HepG2 (cell line): ENCODE measurements at regions not wholly inside any gene's neighbourhood (a gene's known extent, or its start where the extent isn't known, plus 50 kb on each side); places are given as distances from the start of the nearest gene placed in this dataset.

ENCODE experiments used
- ATAC-seq: fragments of 200-7000 bp; cut with Tn5 transposase; 3 replicates; pipeline ENCODE4 v1.9.1; 2020; ENCODE audit warnings: mild to moderate bottlenecking, moderate library complexity
- BruUV-seq: library from RNA; stranded (reverse); fragments of 400-500 nt; replicated peaks from 2 replicates; lab custom pipeline; 2021; lab: Mats Ljungman, UMichigan
- CTCF ChIA-PET: fragments of 300-600 bp; formaldehyde crosslinking; extraction: SDS; loops from one replicate; lab custom pipeline; 2021; ENCODE audit warnings: low total read pairs, inconsistent platforms, low intra/inter-chr PET ratio; lab: Yijun Ruan, JAX
- POLR2A ChIA-PET: fragments of 350-600 bp; sonication (Branson Sonifier 250); formaldehyde crosslinking; loops from one replicate; lab custom pipeline; 2020; ENCODE audit warnings: antibody characterized with exemption, inconsistent platforms; lab: Yijun Ruan, JAX
- DNase-seq: peaks from one replicate; pipeline ENCODE4 v3.0.0-alpha.2; 2015; ENCODE audit warnings: low spot score
- FAIRE-seq: peaks from 3 replicates; lab custom pipeline; 2011; peaks lifted over from hg19 to GRCh38; lab: Jason Lieb, UNC
- H2AFZ ChIP-seq: one replicate; pipeline ENCODE4 v1.6.1; 2011; ENCODE audit warnings: low read length, inconsistent platforms
- H3K27ac ChIP-seq: fragments of 300-600 bp; 3 replicates; pipeline ENCODE4 v1.8.0; 2011; ENCODE audit warnings: mixed run types, mild to moderate bottlenecking, mixed read lengths, low read length, inconsistent platforms; ENCODE audit not compliant: insufficient read depth; ENCODE audit errors: extremely low read length
- H3K27me3 ChIP-seq, 2 experiments: fragments of 200-600 bp in 1 of 2; 2 replicates in 1 of 2; 3 replicates in 1 of 2; pipeline versions ENCODE4 v1.6.0 to v1.8.0; 2011; ENCODE audit warnings: low read length in 2 of 2, mild to moderate bottlenecking in 2 of 2, moderate library complexity in 2 of 2, inconsistent platforms in 1 of 2; ENCODE audit not compliant: insufficient read depth in 2 of 2, control insufficient read depth in 1 of 2
- H3K36me3 ChIP-seq, 2 experiments: fragments of 200-600 bp in 1 of 2; replicated peaks in 1 of 2; 2 replicates in 1 of 2; 3 replicates in 1 of 2; pipeline versions ENCODE4 v1.5.1 to v1.8.0; 2011; ENCODE audit warnings: low read length in 2 of 2, inconsistent platforms in 1 of 2; ENCODE audit not compliant: insufficient read depth in 2 of 2, control insufficient read depth in 1 of 2
- H3K4me1 ChIP-seq: 2 replicates; pipeline ENCODE4 v1.5.1; 2012; ENCODE audit warnings: low read length, inconsistent platforms; ENCODE audit not compliant: insufficient read depth
- H3K4me2 ChIP-seq: 2 replicates; pipeline ENCODE4 v1.6.0; 2011; ENCODE audit warnings: low read depth, low read length, inconsistent platforms
- H3K4me3 ChIP-seq, 3 experiments: fragments of 200-600 bp in 1 of 3; sonication (generic), shearing (Covaris generic) in 1 of 3; replicated peaks in 1 of 3; 2 replicates each; pipeline ENCODE4 v1.5.1; 2011 to 2016; ENCODE audit warnings: low read length in 3 of 3, inconsistent platforms in 2 of 3, low read depth in 2 of 3, mild to moderate bottlenecking in 2 of 3, control low read depth in 1 of 3, mixed read lengths in 1 of 3; ENCODE audit not compliant: insufficient read depth in 1 of 3
- H3K79me2 ChIP-seq: one replicate; pipeline ENCODE4 v1.6.1; 2011; ENCODE audit warnings: low read length, inconsistent platforms; ENCODE audit not compliant: insufficient read depth
- H3K9ac ChIP-seq: 2 replicates; pipeline ENCODE4 v1.6.0; 2011; ENCODE audit warnings: mild to moderate bottlenecking, low read depth, low read length, inconsistent platforms; ENCODE audit not compliant: insufficient read depth
- H3K9me3 ChIP-seq: 2 replicates; pipeline ENCODE4 v1.5.1; 2012; ENCODE audit warnings: mild to moderate bottlenecking, low read length
- H4K20me1 ChIP-seq: 2 replicates; pipeline ENCODE4 v1.6.0; 2011; ENCODE audit warnings: inconsistent platforms, mild to moderate bottlenecking, low read length, moderate library complexity; ENCODE audit not compliant: insufficient read depth
- ATF7 ChIP-seq, 2 experiments: fragments of 450-650 bp in 1 of 2; sonication (generic) in 1 of 2; formaldehyde crosslinking in 1 of 2; IDR thresholded peaks; 2 replicates each; pipeline versions ENCODE4 v1.4.0 to v1.6.1; 2016 to 2020; ENCODE audit warnings: antibody characterized with exemption in 1 of 2, mild to moderate bottlenecking in 1 of 2, missing genetic modification reagents in 1 of 2
- JDP2 ChIP-seq: sonication (generic); formaldehyde crosslinking; IDR thresholded peaks from 2 replicates; pipeline ENCODE4 v1.8.1; 2022; ENCODE audit warnings: missing genetic modification reagents, borderline replicate concordance
- NFE2 ChIP-seq: sonication (generic); formaldehyde crosslinking; IDR thresholded peaks from 2 replicates; pipeline ENCODE4 v1.4.0; 2020; ENCODE audit warnings: missing genetic modification reagents
- NFYC ChIP-seq: IDR thresholded peaks from 2 replicates; pipeline ENCODE4 v1.6.1; 2016; ENCODE audit warnings: missing genetic modification reagents, missing compliant biosample characterization
- SAFB2 ChIP-seq: sonication (generic); formaldehyde crosslinking; IDR thresholded peaks from 2 replicates; pipeline ENCODE4 v1.5.1; 2020; ENCODE audit warnings: missing genetic modification reagents, low read depth, mild to moderate bottlenecking, borderline replicate concordance
- TMF1 ChIP-seq: sonication (generic); formaldehyde crosslinking; IDR thresholded peaks from 2 replicates; pipeline ENCODE4 v1.8.1; 2022; ENCODE audit warnings: low read depth, missing genetic modification reagents
- ZFP62 ChIP-seq: sonication (generic); formaldehyde crosslinking; IDR thresholded peaks from 2 replicates; pipeline ENCODE4 v1.4.0; 2020; ENCODE audit warnings: missing genetic modification reagents
- ZNF451 ChIP-seq: sonication (generic); formaldehyde crosslinking; IDR thresholded peaks from 2 replicates; pipeline ENCODE4 v1.5.0; 2020; ENCODE audit warnings: mild to moderate bottlenecking, missing genetic modification reagents
- ZNF790 ChIP-seq: sonication (generic); formaldehyde crosslinking; IDR thresholded peaks from 2 replicates; pipeline ENCODE4 v1.8.0; 2022; ENCODE audit warnings: missing genetic modification reagents, mild to moderate bottlenecking, borderline replicate concordance
- WGBS: methylation state at CpG from one replicate; pipeline ENCODE4 v1.1.6; 2017; ENCODE audit warnings: low lambda C conversion rate; 5-methylcytosine and 5-hydroxymethylcytosine counted together
- in situ Hi-C: cut with HindIII; loops from 2 replicates; pipeline ENCODE4 v1.10.0; 2017; ENCODE audit warnings: low pct_unique_long_range_greater_than_20kb; ENCODE audit not compliant: extremely low pct_ligation_motif_present
- intact Hi-C: fragments of 100-400 bp; cut with micrococcal nuclease; formaldehyde crosslinking; loops from one replicate; pipeline ENCODE4 v1.10.0; 2022; ENCODE audit not compliant: unreplicated experiment
- TF ChIP-seq, protein P1 (sequence below): sonication (generic); formaldehyde crosslinking; IDR thresholded peaks from 2 replicates; pipeline ENCODE4 v1.9.0; 2022; ENCODE audit warnings: missing genetic modification reagents, mild to moderate bottlenecking, borderline replicate concordance
- TF ChIP-seq, protein P2 (sequence below): sonication (generic); formaldehyde crosslinking; IDR thresholded peaks from 2 replicates; pipeline ENCODE4 v1.8.1; 2023; ENCODE audit warnings: mild to moderate bottlenecking, missing genetic modification reagents

DNA sequence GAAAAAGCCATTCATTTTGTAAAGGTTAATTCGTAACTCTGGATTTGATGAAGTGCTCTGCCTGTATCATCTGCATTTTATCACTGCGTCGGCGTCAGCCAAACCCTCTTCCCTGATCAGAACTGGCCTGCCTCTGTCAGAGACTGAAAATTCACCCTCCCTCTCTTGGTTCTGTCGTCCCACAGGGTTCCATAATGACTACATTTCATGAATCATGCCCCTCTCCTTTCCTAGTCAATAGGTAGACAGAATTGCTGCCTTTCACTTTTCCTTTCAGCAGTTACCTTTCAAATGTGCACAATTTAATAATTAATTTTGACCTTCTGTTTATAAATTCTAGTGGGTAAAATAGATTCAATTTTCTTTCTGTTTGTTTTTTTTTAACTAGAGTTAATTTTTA lies 423.4 kb downstream of the RFC3 start (continued):
- TF ChIP-seq, protein P1, sequence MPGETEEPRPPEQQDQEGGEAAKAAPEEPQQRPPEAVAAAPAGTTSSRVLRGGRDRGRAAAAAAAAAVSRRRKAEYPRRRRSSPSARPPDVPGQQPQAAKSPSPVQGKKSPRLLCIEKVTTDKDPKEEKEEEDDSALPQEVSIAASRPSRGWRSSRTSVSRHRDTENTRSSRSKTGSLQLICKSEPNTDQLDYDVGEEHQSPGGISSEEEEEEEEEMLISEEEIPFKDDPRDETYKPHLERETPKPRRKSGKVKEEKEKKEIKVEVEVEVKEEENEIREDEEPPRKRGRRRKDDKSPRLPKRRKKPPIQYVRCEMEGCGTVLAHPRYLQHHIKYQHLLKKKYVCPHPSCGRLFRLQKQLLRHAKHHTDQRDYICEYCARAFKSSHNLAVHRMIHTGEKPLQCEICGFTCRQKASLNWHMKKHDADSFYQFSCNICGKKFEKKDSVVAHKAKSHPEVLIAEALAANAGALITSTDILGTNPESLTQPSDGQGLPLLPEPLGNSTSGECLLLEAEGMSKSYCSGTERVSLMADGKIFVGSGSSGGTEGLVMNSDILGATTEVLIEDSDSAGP (CRISPR knock-in tag) = no peak

DNA sequence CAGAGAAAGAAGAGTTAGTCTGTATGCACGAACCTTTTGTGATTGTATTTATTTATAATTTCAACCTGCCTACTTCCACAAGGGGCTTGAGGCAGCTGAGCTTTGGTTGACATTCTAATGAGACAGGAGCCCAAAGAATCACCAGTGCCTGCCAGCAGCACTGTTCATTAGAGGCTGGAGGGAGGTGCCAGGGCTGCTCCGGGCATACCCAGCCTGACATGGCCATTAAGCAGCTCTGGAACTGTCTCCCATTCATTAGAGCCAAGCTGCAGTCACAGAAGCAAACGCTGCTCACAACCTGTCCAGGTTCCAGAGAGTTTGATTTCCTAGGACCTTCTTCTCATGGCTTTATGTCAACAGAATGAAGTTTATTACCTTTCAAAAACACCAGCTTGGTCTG lies 425.5 kb downstream of the RFC3 start:
- Histone ChIP-seq H3K4me1 (no peaks in the 10 kb centered on the region), H3K4me3 (no peak overlapping the region), H4K20me1 (no peaks in the 10 kb centered on the region), H3K9me3 (no peaks in the 10 kb centered on the region), H3K27ac (no peak overlapping the region), H3K36me3 (no peaks in the 10 kb centered on the region), H3K27me3 (no peaks in the 10 kb centered on the region), H3K9ac (no peak overlapping the region), H3K4me2 (no peak overlapping the region), H2AFZ (no peak overlapping the region), H3K79me2 (no peaks in the 10 kb centered on the region)
- DNase-seq (no peak), FAIRE-seq (no peak), ATAC-seq (no peak)
- in situ Hi-C loops = no loop called here
- ChIA-PET POLR2A (no interaction called here), CTCF (no interaction called here)
- BruUV-seq = no TSS peak
- TF ChIP-seq ATF7 (IDR thresholded peaks at IDR 0.05) (no peak), ATF7 (CRISPR knock-in tag; IDR thresholded peaks at IDR 0.05) (no peak), ZNF451 (CRISPR knock-in tag) (no peak)
- WGBS = 0% methylated on average over 1 of the region's 3 CpGs
- intact Hi-C loops = no loop called here

DNA sequence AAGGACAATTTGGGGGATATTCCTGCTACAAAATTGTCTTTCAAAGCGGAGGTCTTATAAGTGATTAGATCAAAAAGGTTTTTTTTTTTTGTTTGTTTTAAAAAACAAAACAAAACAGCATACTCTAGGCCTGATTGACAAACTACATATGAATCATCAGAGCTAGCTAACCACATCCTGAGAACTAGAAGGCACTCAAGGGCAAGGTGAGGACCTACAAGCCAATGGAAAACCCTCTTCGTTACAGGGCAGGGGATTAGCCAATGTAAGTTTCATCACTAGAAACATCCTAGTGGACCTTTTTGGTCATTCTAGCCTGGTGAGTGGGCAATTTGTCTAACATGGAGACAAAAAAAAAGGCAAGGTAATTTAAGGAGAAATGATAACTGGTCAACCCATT lies 428.6 kb downstream of the RFC3 start:
- in situ Hi-C loops = no loop called here
- Histone ChIP-seq H3K27me3 (no peaks in the 10 kb centered on the region), H3K4me2 (no peak overlapping the region), H3K9me3 (no peaks in the 10 kb centered on the region), H3K79me2 (no peaks in the 10 kb centered on the region), H3K4me1 (no peaks in the 10 kb centered on the region), H3K4me3 (no peak overlapping the region), H4K20me1 (no peaks in the 10 kb centered on the region), H3K9ac (no peak overlapping the region), H3K36me3 (no peaks in the 10 kb centered on the region), H3K27ac (no peak overlapping the region), H2AFZ (no peak overlapping the region)
- BruUV-seq = no TSS peak
- WGBS = 3% methylated on average over 2 of the region's 2 CpGs
- CTCF ChIA-PET = no interaction called here
- POLR2A ChIA-PET = no interaction called here
- DNase-seq (no peak), ATAC-seq (no peak), FAIRE-seq (no peak)
- intact Hi-C loops = no loop called here
- TF ChIP-seq, protein P2, sequence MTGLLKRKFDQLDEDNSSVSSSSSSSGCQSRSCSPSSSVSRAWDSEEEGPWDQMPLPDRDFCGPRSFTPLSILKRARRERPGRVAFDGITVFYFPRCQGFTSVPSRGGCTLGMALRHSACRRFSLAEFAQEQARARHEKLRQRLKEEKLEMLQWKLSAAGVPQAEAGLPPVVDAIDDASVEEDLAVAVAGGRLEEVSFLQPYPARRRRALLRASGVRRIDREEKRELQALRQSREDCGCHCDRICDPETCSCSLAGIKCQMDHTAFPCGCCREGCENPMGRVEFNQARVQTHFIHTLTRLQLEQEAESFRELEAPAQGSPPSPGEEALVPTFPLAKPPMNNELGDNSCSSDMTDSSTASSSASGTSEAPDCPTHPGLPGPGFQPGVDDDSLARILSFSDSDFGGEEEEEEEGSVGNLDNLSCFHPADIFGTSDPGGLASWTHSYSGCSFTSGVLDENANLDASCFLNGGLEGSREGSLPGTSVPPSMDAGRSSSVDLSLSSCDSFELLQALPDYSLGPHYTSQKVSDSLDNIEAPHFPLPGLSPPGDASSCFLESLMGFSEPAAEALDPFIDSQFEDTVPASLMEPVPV (CRISPR knock-in tag) = no peak
- TF ChIP-seq NFYC (CRISPR knock-in tag) = no peak
- no peak for TF ChIP-seq NFE2 (CRISPR knock-in tag)
- no peak for TF ChIP-seq ZNF790
- no peak for TF ChIP-seq JDP2 (CRISPR knock-in tag)
- TF ChIP-seq ZFP62 (CRISPR knock-in tag) = no peak
- TF ChIP-seq SAFB2 (CRISPR knock-in tag) = no peak
- TF ChIP-seq TMF1 (CRISPR knock-in tag) = no peak
